SK-N-SH treated with all-trans-retinoic acid at 6 μM for 48 hours (cell line): ENCODE measurements at regions not wholly inside any gene's neighbourhood (a gene's known extent, or its start where the extent isn't known, plus 50 kb on each side); places are given as distances from the start of the nearest gene placed in this dataset.

Experiments
- ARNTL ChIP-seq: fragments of 450-650 bp; formaldehyde crosslinking; IDR thresholded peaks from 2 replicates; pipeline ENCODE4 v1.5.0; 2020; ENCODE audit warnings: low read depth, mild to moderate bottlenecking, moderate library complexity, borderline replicate concordance
- CSDC2 ChIP-seq: fragments of 250-450 bp; sonication (Bioruptor Pico); IDR thresholded peaks from 2 replicates; pipeline ENCODE4 v1.5.0; 2020; ENCODE audit warnings: mild to moderate bottlenecking, moderate library complexity
- ISL1 ChIP-seq: fragments of 250-450 bp; sonication (Bioruptor Pico); IDR thresholded peaks from 2 replicates; pipeline ENCODE4 v2.1.2; 2022; ENCODE audit warnings: mild to moderate bottlenecking, moderate library complexity
- RARB ChIP-seq: fragments of 250-450 bp; sonication (Bioruptor Pico); IDR thresholded peaks from 2 replicates; pipeline ENCODE4 v1.8.0; 2021; ENCODE audit warnings: mild to moderate bottlenecking, moderate library complexity
- ZFP30 ChIP-seq: fragments of 450-650 bp; formaldehyde crosslinking; IDR thresholded peaks from 2 replicates; pipeline ENCODE4 v1.5.0; 2022; ENCODE audit warnings: mild to moderate bottlenecking, moderate library complexity

- no peak for TF ChIP-seq ISL1 (CRISPR knock-in tag)
- no peak for TF ChIP-seq RARB
- no peak for TF ChIP-seq ZFP30
- no peak for TF ChIP-seq ARNTL (CRISPR knock-in tag)
- TF ChIP-seq CSDC2 = no peak
Observed at GRCh38 chr2:49240608-49241007, 86.3 kb upstream of the FSHR start.
